ENCODE measurements at regions not wholly inside any gene's neighbourhood (a gene's known extent, or its start where the extent isn't known, plus 50 kb on each side); places are given as distances from the start of the nearest gene placed in this dataset.

DNA sequence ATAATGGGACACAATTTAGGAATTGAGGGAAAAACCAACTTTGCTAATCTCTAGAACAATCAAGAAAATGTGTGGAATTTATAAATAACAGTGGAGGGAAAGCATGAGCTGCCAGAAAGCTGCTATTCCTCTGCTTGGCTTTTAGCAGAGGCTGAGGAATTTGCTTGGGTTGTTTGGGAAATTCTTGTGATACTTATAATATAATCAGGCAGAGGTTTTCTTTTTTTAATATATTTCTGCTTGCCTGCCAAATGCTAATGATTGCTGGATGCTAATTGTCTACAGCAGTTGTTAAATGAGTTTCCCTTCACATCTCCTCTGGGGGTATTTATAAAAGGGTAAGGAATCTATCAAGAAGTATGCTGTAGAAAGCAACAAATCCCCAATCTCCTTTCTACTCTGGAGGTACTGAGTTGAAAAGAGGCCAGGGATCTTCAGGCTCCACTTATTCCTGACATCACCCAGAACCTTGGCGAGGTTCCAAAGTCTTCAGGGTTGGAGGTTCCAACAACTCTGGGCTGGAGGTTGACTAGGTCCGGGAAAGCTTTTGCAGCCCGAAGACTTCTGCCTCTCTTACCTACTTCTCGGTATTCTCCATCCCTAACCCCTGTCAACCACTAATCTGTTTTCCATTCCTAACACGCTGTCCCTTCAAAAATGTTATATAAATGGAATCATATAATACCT lies 60.4 kb upstream of the TMED7 start:
- TF ChIP-seq, protein P1, sequence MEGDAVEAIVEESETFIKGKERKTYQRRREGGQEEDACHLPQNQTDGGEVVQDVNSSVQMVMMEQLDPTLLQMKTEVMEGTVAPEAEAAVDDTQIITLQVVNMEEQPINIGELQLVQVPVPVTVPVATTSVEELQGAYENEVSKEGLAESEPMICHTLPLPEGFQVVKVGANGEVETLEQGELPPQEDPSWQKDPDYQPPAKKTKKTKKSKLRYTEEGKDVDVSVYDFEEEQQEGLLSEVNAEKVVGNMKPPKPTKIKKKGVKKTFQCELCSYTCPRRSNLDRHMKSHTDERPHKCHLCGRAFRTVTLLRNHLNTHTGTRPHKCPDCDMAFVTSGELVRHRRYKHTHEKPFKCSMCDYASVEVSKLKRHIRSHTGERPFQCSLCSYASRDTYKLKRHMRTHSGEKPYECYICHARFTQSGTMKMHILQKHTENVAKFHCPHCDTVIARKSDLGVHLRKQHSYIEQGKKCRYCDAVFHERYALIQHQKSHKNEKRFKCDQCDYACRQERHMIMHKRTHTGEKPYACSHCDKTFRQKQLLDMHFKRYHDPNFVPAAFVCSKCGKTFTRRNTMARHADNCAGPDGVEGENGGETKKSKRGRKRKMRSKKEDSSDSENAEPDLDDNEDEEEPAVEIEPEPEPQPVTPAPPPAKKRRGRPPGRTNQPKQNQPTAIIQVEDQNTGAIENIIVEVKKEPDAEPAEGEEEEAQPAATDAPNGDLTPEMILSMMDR (IDR thresholded peaks at IDR 0.05; ENCODE audit: low read depth, low read length): no peak
- H3K36me3 ChIP-seq: no peaks in the 10 kb centered on the region
- no peaks in the 10 kb centered on the region; the same call in 1 of the 2 replicates for H3K27me3 ChIP-seq
- DNase-seq: peak; percentile 16
- H3K4me1 ChIP-seq: no peaks in the 10 kb centered on the region
- no peak overlapping the region for H3K4me3 ChIP-seq (ENCODE audit: low read depth, low read length)
- H3K9me3 ChIP-seq: no peaks in the 10 kb centered on the region

DNA sequence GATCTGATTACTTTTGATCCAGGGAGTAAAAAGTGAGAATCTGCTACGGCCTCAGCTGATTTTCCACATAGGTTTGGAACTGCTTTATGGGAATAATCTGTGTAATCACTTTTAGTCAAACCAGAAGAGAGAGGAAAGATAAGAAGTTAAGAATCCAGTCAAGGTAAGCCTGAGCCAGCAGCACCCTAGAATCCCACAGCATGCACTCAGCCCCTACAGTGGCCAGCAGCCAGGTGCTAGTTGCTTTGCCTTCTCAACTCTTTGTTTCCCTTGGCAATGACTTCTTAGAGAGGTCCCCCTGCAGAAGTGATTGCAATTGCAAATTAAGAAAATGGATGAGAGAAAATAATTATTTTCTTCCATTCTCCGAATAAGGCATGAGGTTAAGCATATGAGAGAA lies 59.7 kb upstream of the TMED7 start:
- Histone ChIP-seq H3K36me3 (no peaks in the 10 kb centered on the region), H3K9me3 (no peaks in the 10 kb centered on the region), H3K4me1 (no peaks in the 10 kb centered on the region), H3K4me3 (ENCODE audit: low read depth, low read length) (no peak overlapping the region), H3K27me3 (no peaks in the 10 kb centered on the region; the same call in 1 of the 2 replicates)
- TF ChIP-seq, protein P1 (IDR thresholded peaks at IDR 0.05; ENCODE audit: low read depth, low read length): no peak
- DNase-seq: no peak

DNA sequence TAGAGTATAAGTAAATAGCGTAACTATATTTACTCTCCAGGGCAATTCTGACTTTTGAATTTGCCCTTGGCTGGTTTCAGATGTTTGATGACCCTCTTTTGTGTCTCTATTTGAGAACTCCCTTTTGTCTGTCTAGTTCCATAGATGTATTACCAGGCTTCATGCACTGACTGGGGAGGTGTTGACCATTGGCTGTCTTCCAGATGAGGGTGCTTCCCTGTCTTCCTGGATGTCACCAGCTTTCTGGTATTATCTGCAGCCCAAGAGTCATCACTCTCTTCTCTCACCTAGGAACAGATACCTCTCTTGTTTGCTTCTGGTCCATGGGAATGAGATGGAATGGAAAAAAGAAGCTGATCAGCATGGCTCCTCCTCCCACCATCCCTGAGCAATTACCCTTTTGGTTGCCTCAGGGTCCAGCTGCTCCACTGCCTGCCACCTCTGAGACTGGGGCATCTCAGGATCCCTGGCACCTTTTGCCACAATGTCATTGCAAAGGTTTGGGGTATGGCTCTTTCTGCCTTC lies 58.7 kb upstream of the TMED7 start:
- no peaks in the 10 kb centered on the region; the same call in 1 of the 2 replicates for H3K27me3 ChIP-seq
- H3K4me3 ChIP-seq (ENCODE audit: low read depth, low read length): no peak overlapping the region
- H3K36me3 ChIP-seq: no peaks in the 10 kb centered on the region
- no peak for DNase-seq
- TF ChIP-seq, protein P1 (IDR thresholded peaks at IDR 0.05; ENCODE audit: low read depth, low read length): no peak
- H3K4me1 ChIP-seq: no peaks in the 10 kb centered on the region
- no peaks in the 10 kb centered on the region for H3K9me3 ChIP-seq

DNA sequence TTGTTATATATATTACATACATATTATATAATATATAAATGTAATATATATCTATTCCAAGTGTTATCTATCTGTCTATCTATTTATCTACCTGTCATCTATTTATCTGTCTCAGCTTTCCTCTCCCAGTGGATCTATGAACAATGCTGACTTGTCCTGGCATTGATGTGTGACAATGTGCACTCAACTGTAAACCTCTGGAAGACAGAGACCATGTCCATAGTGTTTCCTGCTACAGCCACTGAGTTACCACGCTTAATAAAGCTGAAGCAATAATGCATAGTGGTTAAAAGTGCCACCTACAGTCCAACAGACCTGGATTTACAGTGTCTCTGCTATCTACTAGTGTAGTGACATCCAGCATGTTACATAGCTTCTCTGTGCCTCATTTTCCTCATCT lies 57.2 kb upstream of the TMED7 start:
- no peaks in the 10 kb centered on the region for H3K9me3 ChIP-seq
- H3K4me3 ChIP-seq (ENCODE audit: low read depth, low read length): no peak overlapping the region
- no peaks in the 10 kb centered on the region for H3K36me3 ChIP-seq
- TF ChIP-seq, protein P1 (IDR thresholded peaks at IDR 0.05; ENCODE audit: low read depth, low read length): no peak
- H3K4me1 ChIP-seq: no peaks in the 10 kb centered on the region
- no peaks in the 10 kb centered on the region; the same call in 1 of the 2 replicates for H3K27me3 ChIP-seq
- DNase-seq: no peak
